ENCODE measurements at regions not wholly inside any gene's neighbourhood (a gene's known extent, or its start where the extent isn't known, plus 50 kb on each side); places are given as distances from the start of the nearest gene placed in this dataset.

GRCh38 chr3:193814166-193814892, 221.3 kb downstream of the OPA1 start:
- no peak overlapping the region for H3K27ac ChIP-seq (replicated peaks in 1 of 4)
- H3K9me3 ChIP-seq = no peaks in the 10 kb centered on the region
- no peaks in the 10 kb centered on the region for H3K36me3 ChIP-seq
- TF ChIP-seq POLR2A (IDR thresholded peaks at IDR 0.05; ENCODE audit: low read depth) (no peak), EP300 (IDR thresholded peaks at IDR 0.05) (no peak), POLR2AphosphoS5 (IDR thresholded peaks at IDR 0.05) (no peak)
- TF ChIP-seq, protein P1, sequence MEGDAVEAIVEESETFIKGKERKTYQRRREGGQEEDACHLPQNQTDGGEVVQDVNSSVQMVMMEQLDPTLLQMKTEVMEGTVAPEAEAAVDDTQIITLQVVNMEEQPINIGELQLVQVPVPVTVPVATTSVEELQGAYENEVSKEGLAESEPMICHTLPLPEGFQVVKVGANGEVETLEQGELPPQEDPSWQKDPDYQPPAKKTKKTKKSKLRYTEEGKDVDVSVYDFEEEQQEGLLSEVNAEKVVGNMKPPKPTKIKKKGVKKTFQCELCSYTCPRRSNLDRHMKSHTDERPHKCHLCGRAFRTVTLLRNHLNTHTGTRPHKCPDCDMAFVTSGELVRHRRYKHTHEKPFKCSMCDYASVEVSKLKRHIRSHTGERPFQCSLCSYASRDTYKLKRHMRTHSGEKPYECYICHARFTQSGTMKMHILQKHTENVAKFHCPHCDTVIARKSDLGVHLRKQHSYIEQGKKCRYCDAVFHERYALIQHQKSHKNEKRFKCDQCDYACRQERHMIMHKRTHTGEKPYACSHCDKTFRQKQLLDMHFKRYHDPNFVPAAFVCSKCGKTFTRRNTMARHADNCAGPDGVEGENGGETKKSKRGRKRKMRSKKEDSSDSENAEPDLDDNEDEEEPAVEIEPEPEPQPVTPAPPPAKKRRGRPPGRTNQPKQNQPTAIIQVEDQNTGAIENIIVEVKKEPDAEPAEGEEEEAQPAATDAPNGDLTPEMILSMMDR (IDR thresholded peaks at IDR 0.05) = no peak
- DNase-seq (ENCODE audit: extremely low spot score) = no peak
- no peak overlapping the region for H3K4me3 ChIP-seq
- WGBS = 96% methylated on average over 11 of the region's 11 CpGs
- peaks cover 5 to 11% (median 10%) of the 10 kb centered on the region in 4 donors for H3K4me1 ChIP-seq
- intact Hi-C loops (cut with DNase I) = no loop called here
- H3K27me3 ChIP-seq = peaks cover 0 to 10% (median 0%) of the 10 kb centered on the region in 4 donors

- H3K4me1 ChIP-seq = peaks cover 5 to 11% (median 10%) of the 10 kb centered on the region in 4 donors
- no peak overlapping the region for H3K4me3 ChIP-seq
- intact Hi-C loops (cut with DNase I) = no loop called here
- no peak for TF ChIP-seq POLR2AphosphoS5 (IDR thresholded peaks at IDR 0.05)
- 95% methylated on average over 7 of the region's 8 CpGs for WGBS
- H3K9me3 ChIP-seq = no peaks in the 10 kb centered on the region
- peaks cover 0 to 10% (median 0%) of the 10 kb centered on the region in 4 donors for H3K27me3 ChIP-seq
- DNase-seq (ENCODE audit: extremely low spot score) = no peak
- no peaks in the 10 kb centered on the region for H3K36me3 ChIP-seq
- no peak overlapping the region for H3K27ac ChIP-seq (replicated peaks in 1 of 4)
Observed at GRCh38 chr3:193815246-193816027, 222.4 kb downstream of the OPA1 start.

- WGBS = 94% methylated on average over 10 of the region's 10 CpGs
- no peak for TF ChIP-seq EP300 (IDR thresholded peaks at IDR 0.05)
- TF ChIP-seq, protein P1 (IDR thresholded peaks at IDR 0.05) = no peak
- H3K36me3 ChIP-seq = no peaks in the 10 kb centered on the region
- H3K9me3 ChIP-seq = no peaks in the 10 kb centered on the region
- no peak overlapping the region for H3K27ac ChIP-seq (replicated peaks in 1 of 4)
- H3K4me1 ChIP-seq = peaks cover 5 to 11% (median 10%) of the 10 kb centered on the region in 4 donors
- no peak overlapping the region for H3K4me3 ChIP-seq
- intact Hi-C loops (cut with DNase I) = no loop called here
- DNase-seq (ENCODE audit: extremely low spot score) = no peak
- peaks cover 0 to 10% (median 0%) of the 10 kb centered on the region in 4 donors for H3K27me3 ChIP-seq
Observed at GRCh38 chr3:193816028-193816395, 223.0 kb downstream of the OPA1 start.

DNA sequence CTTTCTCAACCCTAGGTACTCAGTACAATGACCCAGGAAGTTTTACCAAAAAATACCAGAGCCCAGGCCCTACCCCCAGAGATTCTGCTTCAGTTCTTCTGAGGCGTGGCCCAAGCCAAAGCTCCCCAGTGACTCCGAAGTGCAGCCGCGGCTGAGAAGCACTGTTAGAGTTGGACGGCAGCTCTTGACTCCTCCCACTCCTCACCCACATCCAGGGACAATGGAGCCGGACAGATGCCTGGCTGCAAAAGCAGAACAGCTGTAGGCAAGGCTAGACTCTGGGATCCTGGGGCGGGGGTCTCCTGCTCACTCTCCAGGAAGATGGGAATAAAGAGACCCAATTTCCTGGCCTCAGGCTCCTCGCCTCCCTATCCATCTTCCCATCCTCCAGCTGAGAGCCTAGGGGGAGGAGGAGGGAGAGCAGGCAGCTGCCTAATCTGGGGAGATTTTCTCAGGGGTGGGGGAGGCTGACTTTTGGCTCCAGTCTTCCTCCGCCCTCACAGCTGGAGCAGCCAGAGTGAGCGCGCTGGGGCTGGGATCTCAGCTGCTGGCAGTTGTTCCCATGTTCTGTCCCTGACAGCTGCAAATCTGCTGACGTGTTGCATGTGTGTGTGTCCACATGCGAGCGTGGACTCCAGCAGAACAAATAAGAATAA, 223.8 kb downstream of the OPA1 start:
- 40% methylated on average over 14 of the region's 14 CpGs for WGBS
- H3K36me3 ChIP-seq = no peaks in the 10 kb centered on the region
- peaks cover 5 to 11% (median 10%) of the 10 kb centered on the region in 4 donors for H3K4me1 ChIP-seq
- intact Hi-C loops (cut with DNase I) = no loop called here
- TF ChIP-seq POLR2A (IDR thresholded peaks at IDR 0.05; ENCODE audit: low read depth) (no peak), POLR2AphosphoS5 (IDR thresholded peaks at IDR 0.05) (peak in 1 of 2 donors; percentile 57)
- H3K4me3 ChIP-seq = peak overlapping the region; percentile 12 to 35 (median 19)
- peaks cover 0 to 10% (median 0%) of the 10 kb centered on the region in 4 donors for H3K27me3 ChIP-seq
- no peaks in the 10 kb centered on the region for H3K9me3 ChIP-seq
- peak overlapping the region in 3 of 4 donors; percentile 15 to 40 (median 23) for H3K27ac ChIP-seq (replicated peaks in 1 of 4)
- no peak for DNase-seq (ENCODE audit: extremely low spot score)

DNA sequence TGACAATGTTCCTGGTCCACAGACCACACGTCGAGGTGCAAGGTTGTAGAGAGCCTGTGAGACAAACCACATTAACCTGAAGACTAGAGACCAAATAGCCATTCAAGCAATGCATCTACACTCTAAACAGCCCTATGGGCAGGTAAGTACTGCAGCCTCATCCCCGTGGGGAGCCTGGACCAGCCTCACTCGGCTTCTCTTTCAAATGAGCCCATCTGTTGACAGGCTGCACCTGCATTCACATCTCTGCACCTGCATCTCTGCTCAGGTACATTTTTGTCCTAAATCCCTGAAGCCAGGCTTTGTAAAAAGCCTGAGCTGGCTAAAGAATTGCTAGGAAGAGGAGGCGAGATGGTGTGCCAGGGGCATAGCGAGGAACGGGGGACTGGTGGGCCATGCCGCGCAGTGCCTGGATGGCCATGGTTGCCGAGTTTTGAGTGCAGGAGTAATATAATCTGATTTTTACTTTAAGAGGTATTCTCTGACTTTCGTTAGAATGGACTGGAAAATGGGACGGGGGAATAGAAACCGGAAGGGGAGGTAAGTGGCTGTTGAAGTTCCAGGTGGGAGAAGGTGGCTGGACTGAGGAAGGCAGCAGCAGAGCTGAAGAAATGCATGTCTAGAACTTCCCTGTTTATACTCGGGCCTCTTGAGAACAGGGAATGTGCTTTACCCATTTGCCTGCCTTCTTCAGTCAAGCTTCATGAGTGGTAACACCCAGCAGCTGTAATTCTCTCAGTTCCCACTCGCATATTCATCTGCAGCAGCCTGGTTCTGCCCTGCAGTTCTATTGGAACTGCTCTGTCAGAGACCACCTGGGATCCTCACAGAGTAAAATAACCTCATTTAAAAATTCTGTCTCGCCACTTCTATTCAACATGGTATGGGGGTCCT, 226.4 kb downstream of the OPA1 start:
- intact Hi-C loops (cut with DNase I) = no loop called here
- no peak overlapping the region for H3K4me3 ChIP-seq
- TF ChIP-seq POLR2AphosphoS5 (IDR thresholded peaks at IDR 0.05) = no peak
- TF ChIP-seq, protein P1 (IDR thresholded peaks at IDR 0.05) = no peak
- TF ChIP-seq EP300 (IDR thresholded peaks at IDR 0.05) = no peak
- no peak for TF ChIP-seq POLR2A (IDR thresholded peaks at IDR 0.05; ENCODE audit: low read depth)
- no peaks in the 10 kb centered on the region for H3K36me3 ChIP-seq
- H3K9me3 ChIP-seq = no peaks in the 10 kb centered on the region
- peaks cover 5 to 11% (median 10%) of the 10 kb centered on the region in 4 donors for H3K4me1 ChIP-seq
- no peak overlapping the region for H3K27ac ChIP-seq (replicated peaks in 1 of 4)
- WGBS = 91% methylated on average over 16 of the region's 16 CpGs
- no peak for DNase-seq (ENCODE audit: extremely low spot score)
- peaks cover 0 to 10% (median 0%) of the 10 kb centered on the region in 4 donors for H3K27me3 ChIP-seq
